HG03139 (cell line): ENCODE measurements at regions not wholly inside any gene's neighbourhood (a gene's known extent, or its start where the extent isn't known, plus 50 kb on each side); places are given as distances from the start of the nearest gene placed in this dataset.

Source experiments
- ATAC-seq: cut with Tn5 transposase; IDR thresholded peaks from one replicate; pipeline ENCODE4 v1.9.1; 2021; ENCODE audit not compliant: unreplicated experiment

DNA sequence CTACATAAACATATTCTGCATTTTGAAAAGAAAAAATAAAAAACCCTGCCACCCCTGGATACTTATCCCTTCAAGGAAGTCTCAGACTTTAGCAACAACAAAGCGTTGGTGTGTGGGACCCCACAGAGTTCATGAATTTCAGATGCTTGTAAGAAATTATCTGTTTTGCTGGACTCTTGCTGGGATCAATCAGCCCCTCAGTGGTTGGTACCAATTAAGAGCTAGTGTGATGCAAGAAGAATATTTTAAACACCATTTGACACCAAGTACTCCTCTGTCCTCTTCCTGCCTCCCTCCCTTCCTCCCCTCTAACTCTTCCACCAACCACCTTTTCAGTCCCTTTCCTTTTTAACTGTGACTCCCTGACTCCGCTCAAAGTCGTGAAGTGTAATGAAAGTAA, 51.5 kb downstream of the SST start:
- ATAC-seq, result no peak

GRCh38 chr3:187617213-187617612, 53.0 kb downstream of the SST start:
- ATAC-seq, result no peak

DNA sequence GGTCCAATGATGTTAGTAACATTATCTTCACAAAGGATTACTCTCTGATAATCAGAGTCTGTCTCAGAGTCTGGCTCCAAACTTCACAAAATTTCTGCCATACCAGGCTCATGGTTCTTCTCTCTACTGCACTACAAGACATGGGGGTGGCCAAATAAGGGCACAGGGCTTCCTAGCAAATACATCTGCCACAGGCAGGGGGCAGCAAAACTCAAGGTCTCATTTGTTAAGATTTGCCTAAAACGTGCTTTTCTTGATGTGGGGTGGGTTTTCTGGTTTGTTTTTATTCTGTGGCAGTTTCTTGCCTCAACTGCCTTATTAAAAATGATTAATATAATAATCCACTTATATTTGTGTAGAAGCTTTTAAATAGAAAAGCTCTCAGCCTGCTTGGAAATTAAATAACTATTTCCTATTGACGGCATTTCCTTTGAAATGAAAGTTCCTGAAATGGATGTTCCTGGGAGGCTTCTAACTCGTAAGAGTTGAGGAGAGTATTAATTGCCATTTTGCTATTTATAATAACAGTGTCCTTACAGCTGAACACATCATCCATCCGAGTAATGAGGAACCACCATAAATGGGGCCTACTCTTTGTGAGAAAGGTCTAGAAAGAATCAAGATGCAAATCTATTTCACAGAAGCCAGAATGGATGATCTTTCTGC, 53.8 kb downstream of the SST start:
- peak; percentile 70 for ATAC-seq

DNA sequence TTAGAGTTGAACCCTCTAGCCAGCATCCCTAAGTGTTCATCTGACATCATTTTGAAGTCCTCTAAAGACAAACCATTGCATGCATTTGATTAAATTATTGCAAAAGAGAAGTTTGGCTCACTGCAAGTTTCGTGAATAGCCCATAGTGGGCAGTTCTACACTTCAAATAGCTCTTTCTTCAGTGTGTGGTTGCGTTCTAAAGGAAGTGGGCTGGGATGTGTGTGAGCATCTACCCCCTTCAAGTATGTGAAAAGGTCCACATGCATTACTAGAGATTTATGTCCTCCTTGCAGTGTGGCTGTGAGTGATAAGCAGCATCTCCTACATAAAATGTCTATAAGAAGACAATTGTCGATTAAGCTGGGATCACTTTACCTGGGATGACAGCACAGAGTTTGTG, 54.6 kb downstream of the SST start:
- ATAC-seq, result no peak

GRCh38 chr3:187612656-187613055, 57.5 kb downstream of the SST start:
- ATAC-seq, result no peak

- ATAC-seq, result no peak
Observed at GRCh38 chr3:187610981-187611511, 59.1 kb downstream of the SST start.

DNA sequence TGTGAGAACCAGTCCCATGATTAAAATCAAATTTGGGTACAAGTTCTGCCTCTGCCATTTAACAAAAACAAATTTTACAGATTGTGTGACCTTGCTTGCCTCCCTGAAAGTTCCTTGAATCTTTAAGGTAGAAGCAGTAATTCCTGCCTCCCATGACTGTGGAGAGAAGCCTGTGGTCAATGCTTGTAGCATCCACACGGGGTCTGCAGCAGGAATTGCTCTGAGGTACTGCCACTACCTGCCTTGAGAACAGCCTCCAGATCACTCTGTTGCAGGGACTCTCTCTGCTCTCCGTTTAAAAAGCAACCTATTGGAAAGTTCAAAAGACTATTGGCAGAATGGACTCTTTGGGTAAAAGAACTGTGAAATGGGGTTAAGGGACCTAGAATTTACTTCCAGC, 75.9 kb downstream of the SST start:
- no peak for ATAC-seq

GRCh38 chr3:187593451-187593850, 76.7 kb downstream of the SST start:
- ATAC-seq, result no peak

GRCh38 chr3:187590861-187591576, 79.2 kb downstream of the SST start:
- ATAC-seq, result no peak

DNA sequence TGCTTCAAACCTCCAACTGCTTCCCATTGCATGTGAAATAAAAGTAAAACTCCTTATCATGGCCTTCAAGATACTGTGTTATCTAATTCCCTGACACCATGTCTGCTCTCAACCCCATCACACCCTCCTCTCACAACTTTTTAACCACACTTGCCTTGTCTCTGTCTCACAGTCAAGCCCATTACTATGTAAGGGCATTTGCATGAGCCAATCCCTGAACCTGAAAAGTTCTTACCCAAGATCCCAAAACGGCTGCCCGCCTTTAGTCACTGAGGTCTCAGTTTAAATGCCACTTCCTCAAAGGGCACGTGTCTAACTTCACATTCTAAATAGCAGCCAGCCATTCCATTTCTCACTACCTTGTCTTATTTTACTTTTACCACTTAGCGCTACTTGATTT, 83.1 kb downstream of the SST start:
- ATAC-seq, result no peak

GRCh38 chr3:187586226-187586625, 84.0 kb downstream of the SST start:
- ATAC-seq, result no peak

DNA sequence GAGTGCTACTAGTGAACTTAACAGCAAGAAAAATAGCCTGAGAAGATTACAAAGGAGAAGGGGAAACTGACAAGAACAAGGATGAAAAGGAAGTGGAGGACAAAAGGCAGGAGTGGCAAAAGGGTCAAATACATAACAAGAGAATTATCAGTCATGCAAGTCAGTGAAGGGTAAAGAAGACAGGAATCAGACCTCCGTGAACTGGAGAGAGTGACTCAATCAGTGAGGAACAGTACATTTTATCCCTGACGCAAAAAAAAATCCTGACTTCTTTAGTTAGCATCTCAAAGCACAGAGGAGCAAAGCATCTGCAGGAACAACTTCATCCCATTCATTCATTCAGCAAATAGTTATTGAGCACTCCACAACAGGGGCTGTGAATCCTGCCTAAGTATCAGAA, 97.8 kb downstream of the SST start:
- no peak for ATAC-seq

DNA sequence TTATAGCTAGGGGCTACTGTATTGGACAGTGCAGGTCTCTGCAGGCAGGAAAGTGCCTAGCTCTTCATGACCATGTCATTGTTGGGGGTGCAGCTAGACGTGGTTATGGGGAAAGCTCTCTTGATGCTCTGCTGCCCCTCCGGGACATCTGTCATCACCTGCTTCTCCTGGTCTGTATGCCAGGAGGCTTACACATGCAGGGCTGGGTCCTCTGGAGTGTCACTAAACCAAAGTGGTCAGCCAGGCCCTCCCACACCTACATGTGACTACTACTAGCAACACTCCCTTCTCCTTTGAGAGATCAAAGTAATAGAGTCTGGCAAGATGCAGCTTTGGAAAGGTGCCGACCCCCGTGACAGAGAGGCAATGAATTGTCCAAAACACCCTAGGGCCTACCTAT, 98.5 kb downstream of the SST start:
- ATAC-seq, result no peak

DNA sequence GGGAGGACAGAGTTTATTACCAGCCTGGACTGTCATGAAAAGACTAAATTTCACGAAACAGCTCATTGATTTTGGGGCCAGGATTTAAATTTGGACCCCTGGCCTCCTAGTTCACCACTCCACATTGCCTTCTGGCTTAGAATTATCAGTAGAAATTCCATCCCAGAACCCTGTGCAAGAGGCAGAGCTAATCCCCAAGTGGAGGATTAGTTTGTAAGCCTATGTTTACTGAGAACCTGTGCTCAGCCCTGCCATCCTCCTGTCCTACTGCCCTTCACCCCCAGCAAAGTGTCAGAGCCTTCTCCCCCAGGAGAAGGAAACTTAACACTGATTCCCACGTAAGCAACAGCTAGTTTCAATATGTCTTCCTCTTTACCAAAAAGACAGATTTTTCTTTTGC, 99.4 kb downstream of the SST start:
- ATAC-seq, result no peak

DNA sequence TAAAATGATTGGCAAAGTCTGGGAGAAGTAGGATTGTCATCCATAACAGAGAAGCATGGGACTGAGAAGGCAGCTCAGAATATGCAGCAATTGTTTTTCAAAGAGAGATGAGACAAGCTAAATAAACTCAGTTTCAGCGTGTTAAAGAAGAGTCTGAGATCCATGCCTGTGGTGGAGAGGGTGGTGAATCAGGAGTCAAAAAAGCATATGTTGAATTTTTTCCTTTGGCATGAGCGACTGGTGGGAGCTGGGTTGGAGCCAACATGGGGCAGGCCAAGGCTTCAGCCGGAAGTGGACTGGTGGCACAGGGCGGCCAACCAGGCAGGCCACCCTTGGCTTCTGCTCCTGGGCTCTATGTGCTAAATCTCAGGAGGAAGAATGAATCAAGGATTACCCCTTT, 102.0 kb downstream of the SST start:
- no peak for ATAC-seq

DNA sequence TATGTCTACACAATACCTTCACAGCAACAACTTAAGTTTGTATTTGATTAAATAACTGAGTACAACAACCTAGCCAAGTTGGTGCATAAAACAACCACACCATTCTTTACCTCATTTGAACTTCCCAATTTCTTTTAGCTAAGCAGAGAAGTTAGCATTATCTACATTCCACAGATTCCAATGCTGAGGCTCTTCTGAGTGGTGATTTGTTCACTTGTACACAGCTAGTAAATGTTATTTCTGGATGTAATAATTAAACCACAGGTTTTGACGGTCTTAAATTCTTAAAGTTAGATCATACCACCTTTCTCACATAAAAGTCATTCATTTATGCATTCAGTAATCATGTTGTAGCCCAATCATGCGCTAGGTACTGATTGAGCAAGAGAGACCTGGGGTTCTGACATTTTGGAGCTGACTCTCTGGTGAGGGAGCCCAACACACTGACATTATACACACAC, 102.5 kb downstream of the SST start:
- no peak for ATAC-seq

DNA sequence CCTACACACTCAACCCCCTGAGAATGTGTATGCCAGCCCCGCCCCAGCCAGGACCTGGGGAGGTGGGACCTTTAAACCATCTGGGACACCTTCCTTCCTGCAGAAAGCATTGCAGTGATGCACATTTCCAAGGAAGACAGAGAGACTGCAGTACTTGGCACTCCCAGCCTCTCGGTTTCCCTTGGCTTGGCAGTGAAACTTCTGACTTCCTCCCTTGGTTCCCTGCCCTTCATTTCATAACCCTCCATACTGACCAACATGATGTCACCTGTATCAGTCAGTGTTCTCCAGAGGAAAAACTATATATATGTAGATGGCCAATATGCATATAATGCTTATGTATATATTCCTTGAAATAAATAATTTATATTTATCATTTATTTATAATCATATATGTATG, 103.2 kb downstream of the SST start:
- ATAC-seq, result no peak

DNA sequence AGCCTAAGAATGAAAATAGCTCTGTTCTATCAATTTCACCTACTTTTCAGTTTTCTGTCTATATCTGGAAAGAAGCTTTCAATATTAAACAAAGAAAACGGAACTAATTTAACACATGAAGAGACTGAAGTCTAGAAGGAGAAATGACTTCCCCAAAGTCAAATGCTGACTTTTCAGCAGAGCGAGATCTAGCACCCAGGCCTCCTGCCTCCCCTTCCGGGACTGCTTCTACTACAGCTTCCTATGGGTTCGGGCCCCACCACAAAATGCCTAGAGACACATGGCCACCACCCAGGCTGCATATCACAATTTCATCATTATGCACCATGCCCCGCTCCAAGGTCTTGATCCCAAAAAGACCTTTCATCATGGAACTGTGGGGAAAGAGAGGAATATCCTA, 104.5 kb downstream of the SST start:
- ATAC-seq, result no peak

GRCh38 chr3:187558990-187559389, 111.2 kb downstream of the SST start:
- no peak for ATAC-seq

DNA sequence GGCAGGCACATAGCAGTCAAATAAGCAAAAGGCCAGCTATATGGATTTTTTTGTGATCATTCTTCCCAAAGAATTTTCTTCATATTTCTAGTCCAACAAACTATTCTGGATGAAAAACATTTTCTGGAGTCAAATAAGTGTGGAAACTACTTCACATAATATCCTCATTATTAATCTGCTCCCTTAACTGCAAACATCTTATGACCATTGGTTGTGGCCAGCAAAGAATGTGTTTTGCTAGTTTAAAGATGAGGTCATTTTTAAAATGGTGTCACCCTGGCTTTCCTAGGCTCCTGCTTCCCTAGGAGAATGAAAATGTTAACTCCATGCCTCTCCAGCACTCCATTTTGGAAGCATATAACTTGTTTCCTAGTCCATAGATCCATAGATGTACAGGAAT, 118.8 kb downstream of the SST start:
- no peak for ATAC-seq

- no peak for ATAC-seq
Observed at GRCh38 chr3:187550446-187550845, 119.7 kb downstream of the SST start.

DNA sequence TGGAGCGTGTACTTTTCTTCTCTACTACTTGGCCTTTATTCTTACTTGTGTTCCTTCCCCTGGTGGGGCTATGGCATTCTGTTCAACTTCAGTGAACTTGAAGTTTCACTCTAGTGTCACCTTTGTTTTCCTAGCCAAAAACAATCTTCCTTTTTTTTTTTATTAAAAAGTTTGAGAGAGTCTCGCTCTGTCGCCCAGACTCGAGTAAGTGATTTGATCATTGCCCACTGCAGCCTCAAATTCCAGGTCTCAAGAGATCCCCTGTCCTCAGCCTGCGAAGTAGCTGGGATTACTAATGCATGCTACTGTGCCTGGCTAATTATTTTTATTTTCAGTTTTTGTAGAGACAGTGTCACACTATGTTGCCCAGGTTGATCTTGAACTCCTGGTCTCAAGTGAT, 124.8 kb downstream of the SST start:
- ATAC-seq, result no peak

- ATAC-seq, result no peak
Observed at GRCh38 chr3:187544326-187544725, 125.9 kb downstream of the SST start.
